ENCODE measurements at regions not wholly inside any gene's neighbourhood (a gene's known extent, or its start where the extent isn't known, plus 50 kb on each side); places are given as distances from the start of the nearest gene placed in this dataset.

- Histone ChIP-seq H3K9me3 (no peaks in the 10 kb centered on the region), H3K4me3 (no peak overlapping the region), H3K27ac (peak overlapping the region; percentile 64 to 85 (median 75)), H3K27me3 (no peaks in the 10 kb centered on the region), H3K4me1 (peaks cover 0 to 30% (median 21%) of the 10 kb centered on the region in 4 donors), H3K36me3 (no peaks in the 10 kb centered on the region)
- intact Hi-C loops (cut with DNase I): loop anchor here (10.0 kb wide), 1 partner anchor 101 kb away; no protein-coding TSS in a partner anchor
- no peak for TF ChIP-seq POLR2AphosphoS5 (IDR thresholded peaks at IDR 0.05)
- TF ChIP-seq POLR2A (IDR thresholded peaks at IDR 0.05): no peak
- no peak for TF ChIP-seq CTCF (IDR thresholded peaks at IDR 0.05)
- TF ChIP-seq EP300 (IDR thresholded peaks at IDR 0.05): no peak
- 36 to 67% methylated on average over 2 of the region's 2 CpGs for WGBS, 2 donors
- no peak for DNase-seq
Observed at GRCh38 chr3:165643425-165643824, 193.8 kb downstream of the BCHE start.

DNA sequence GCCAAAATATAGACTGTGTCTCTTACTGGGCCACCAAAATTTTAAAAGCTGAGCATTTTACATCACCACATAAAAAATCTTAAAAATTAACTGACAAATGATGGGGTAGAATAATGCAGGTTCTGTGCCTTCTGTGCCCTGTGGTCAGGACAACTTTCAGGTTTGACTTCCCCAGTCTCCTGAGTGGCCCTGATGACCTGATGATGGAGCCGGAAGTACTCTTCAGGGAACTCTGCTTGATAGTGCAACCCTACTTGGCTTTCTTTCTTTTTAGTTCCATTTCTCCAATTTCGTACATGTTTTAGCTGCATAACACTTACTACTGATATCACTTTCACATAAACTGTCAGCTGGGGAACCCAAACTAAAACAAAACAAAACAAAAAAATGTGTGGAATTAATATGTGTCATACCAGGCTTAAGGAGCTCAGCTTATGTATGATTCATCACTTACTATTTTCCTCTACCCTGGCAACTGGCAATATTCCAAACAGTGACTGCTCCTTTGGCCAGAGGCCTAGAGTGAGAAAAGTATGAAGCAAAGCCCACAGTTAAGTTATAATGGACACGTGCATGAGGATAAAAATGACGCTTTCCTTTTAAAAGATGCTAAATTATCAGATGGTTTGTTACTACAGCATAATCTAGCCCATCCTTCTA lies 194.3 kb downstream of the BCHE start:
- no peaks in the 10 kb centered on the region for H3K9me3 ChIP-seq
- DNase-seq: peak; percentile 72
- H3K36me3 ChIP-seq: no peaks in the 10 kb centered on the region
- 58 to 61% methylated on average over 4 of the region's 4 CpGs for WGBS, 2 donors
- peak in 3 of 4 donors; percentile 42 to 72 (median 67) for TF ChIP-seq POLR2AphosphoS5 (IDR thresholded peaks at IDR 0.05)
- TF ChIP-seq CTCF (IDR thresholded peaks at IDR 0.05): no peak
- TF ChIP-seq POLR2A (IDR thresholded peaks at IDR 0.05): no peak
- no peak for TF ChIP-seq EP300 (IDR thresholded peaks at IDR 0.05)
- H3K27me3 ChIP-seq: no peaks in the 10 kb centered on the region
- H3K4me1 ChIP-seq: peaks cover 0 to 30% (median 21%) of the 10 kb centered on the region in 4 donors
- H3K4me3 ChIP-seq: no peak overlapping the region
- intact Hi-C loops (cut with DNase I): loop anchor here (10.0 kb wide), 1 partner anchor 102 kb away; no protein-coding TSS in a partner anchor
- H3K27ac ChIP-seq: peak overlapping the region; percentile 64 to 85 (median 75)

- Histone ChIP-seq H3K36me3 (no peaks in the 10 kb centered on the region), H3K27ac (peak overlapping the region in 2 of 4 donors; percentile 73 to 77), H3K27me3 (no peaks in the 10 kb centered on the region), H3K4me3 (no peak overlapping the region), H3K4me1 (peaks cover 0 to 30% (median 21%) of the 10 kb centered on the region in 4 donors), H3K9me3 (no peaks in the 10 kb centered on the region)
- intact Hi-C loops (cut with DNase I): loop anchor here (10.0 kb wide), 1 partner anchor 103 kb away; no protein-coding TSS in a partner anchor
- WGBS, 2 donors: 60 to 63% methylated on average over 5 of the region's 5 CpGs
- TF ChIP-seq EP300 (IDR thresholded peaks at IDR 0.05): no peak
- TF ChIP-seq POLR2A (IDR thresholded peaks at IDR 0.05): no peak
- TF ChIP-seq POLR2AphosphoS5 (IDR thresholded peaks at IDR 0.05): no peak
- no peak for TF ChIP-seq CTCF (IDR thresholded peaks at IDR 0.05)
- DNase-seq: no peak
Observed at GRCh38 chr3:165641569-165642310, 195.5 kb downstream of the BCHE start.

DNA sequence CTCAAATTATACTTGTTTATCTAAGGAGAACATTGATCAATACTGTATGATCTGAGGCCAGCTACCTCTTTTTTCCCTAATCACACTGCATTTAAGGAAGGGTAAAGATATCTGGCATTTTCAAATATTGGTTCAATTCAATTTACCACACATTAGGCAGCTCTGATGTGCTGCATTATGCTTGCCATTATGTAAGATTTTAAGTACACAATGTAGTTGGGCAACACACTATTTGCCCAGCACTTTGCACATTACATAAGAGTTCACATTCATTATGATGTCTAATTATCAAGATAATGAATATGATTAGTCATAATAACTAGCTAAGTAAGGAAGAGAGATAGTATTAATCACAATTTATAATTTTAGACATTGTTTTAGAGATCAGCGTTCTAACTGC lies 196.3 kb downstream of the BCHE start:
- no peaks in the 10 kb centered on the region for H3K36me3 ChIP-seq
- no peaks in the 10 kb centered on the region for H3K9me3 ChIP-seq
- no peaks in the 10 kb centered on the region for H3K27me3 ChIP-seq
- no peak for TF ChIP-seq CTCF (IDR thresholded peaks at IDR 0.05)
- no peak for TF ChIP-seq EP300 (IDR thresholded peaks at IDR 0.05)
- no peak for TF ChIP-seq POLR2A (IDR thresholded peaks at IDR 0.05)
- TF ChIP-seq POLR2AphosphoS5 (IDR thresholded peaks at IDR 0.05): no peak
- WGBS, 2 donors: 89 to 96% methylated on average over 1 of the region's 1 CpG
- H3K4me3 ChIP-seq: no peak overlapping the region
- no peak for DNase-seq
- H3K4me1 ChIP-seq: peaks cover 0 to 30% (median 21%) of the 10 kb centered on the region in 4 donors
- H3K27ac ChIP-seq: no peak overlapping the region
- intact Hi-C loops (cut with DNase I): loop anchor here (10.0 kb wide), 1 partner anchor 104 kb away; no protein-coding TSS in a partner anchor
